Sigmoid colon (tissue), 4 donors: ENCODE measurements at regions not wholly inside any gene's neighbourhood (a gene's known extent, or its start where the extent isn't known, plus 50 kb on each side); places are given as distances from the start of the nearest gene placed in this dataset.
"Not testable (repeated sequence)": the region's sequence is repeated elsewhere in the genome, so short reads cannot be mapped to it uniquely, and the experiment has no call there.

ENCODE experiments used
- CTCF ChIP-seq, 4 experiments: fragments of 450-650 bp in 3 of 4; fragments of 200-600 bp in 1 of 4; IDR thresholded peaks; one replicate each; pipeline ENCODE4 v1.5.1; 2016 to 2019; ENCODE audit warnings: antibody characterized with exemption in 4 of 4, mild to moderate bottlenecking in 3 of 4, moderate library complexity in 2 of 4
- EP300 ChIP-seq, 4 donors: sonication (generic); formaldehyde crosslinking; IDR thresholded peaks; one replicate each; pipeline ENCODE4 v1.6.1; 2017; ENCODE audit warnings: antibody characterized with exemption in 4 of 4
- POLR2A ChIP-seq, 2 donors: fragments of 450-650 bp; IDR thresholded peaks; one replicate each; pipeline ENCODE4 v1.6.1; 2016; ENCODE audit warnings: antibody characterized with exemption in 2 of 2, mild to moderate bottlenecking in 2 of 2, moderate library complexity in 2 of 2
- POLR2AphosphoS5 ChIP-seq, 4 donors: sonication (generic); formaldehyde crosslinking; IDR thresholded peaks; one replicate each; pipeline ENCODE4 v1.6.1; 2017; ENCODE audit warnings: antibody characterized with exemption in 4 of 4

GRCh38 chr21:28164519-28164918, 828.2 kb downstream of the LTN1 start:
- TF ChIP-seq CTCF, POLR2AphosphoS5, POLR2A, EP300 (IDR thresholded peaks at IDR 0.05): not testable (repeated sequence)
